H1 (cell line): ENCODE measurements at regions not wholly inside any gene's neighbourhood (a gene's known extent, or its start where the extent isn't known, plus 50 kb on each side); places are given as distances from the start of the nearest gene placed in this dataset.

Experiments
- BCL11A ChIP-seq, 2 experiments: IDR thresholded peaks; one replicate each; pipeline ENCODE4 v1.6.1; 2011; ENCODE audit warnings: low read depth in 2 of 2, low read length in 2 of 2, mild to moderate bottlenecking in 2 of 2
- CBX8 ChIP-seq: fragments of 300-800, 300-1000 bp; sonication (generic); IDR thresholded peaks from 2 replicates; pipeline ENCODE4 v1.7.1; 2016; ENCODE audit warnings: low read depth, low read length, borderline replicate concordance
- EZH2 ChIP-seq: fragments of 200-600 bp; sonication (generic); IDR thresholded peaks from 2 replicates; pipeline ENCODE4 v1.7.1; 2012; ENCODE audit warnings: low read depth, mild to moderate bottlenecking, moderate library complexity, low read length, inconsistent platforms; ENCODE audit not compliant: severe bottlenecking
- FOSL1 ChIP-seq: IDR thresholded peaks from 2 replicates; pipeline ENCODE4 v1.6.1; 2011; ENCODE audit warnings: mild to moderate bottlenecking, low read depth, low read length, moderate library complexity; ENCODE audit not compliant: insufficient read depth
- RNF2 ChIP-seq: fragments of 200-900, 300-1000 bp; sonication (generic); IDR thresholded peaks from 2 replicates; pipeline ENCODE4 v1.7.1; 2016; ENCODE audit warnings: borderline replicate concordance, low read depth, mild to moderate bottlenecking, antibody characterized with exemption, low read length; ENCODE audit not compliant: poor library complexity, severe bottlenecking; ENCODE audit errors: missing control alignments
- TCF12 ChIP-seq: IDR thresholded peaks from 2 replicates; pipeline ENCODE4 v1.6.1; 2011; ENCODE audit warnings: low read depth, mild to moderate bottlenecking, low read length

- no peak for TF ChIP-seq BCL11A (IDR thresholded peaks at IDR 0.05; ENCODE audit: low read depth in 2 of 2, low read length in 2 of 2)
- TF ChIP-seq TCF12: no peak
- no peak for TF ChIP-seq EZH2
- no peak for TF ChIP-seq FOSL1
- TF ChIP-seq CBX8: no peak
- no peak for TF ChIP-seq RNF2
Observed at GRCh38 chr7:17472939-17473338, 174.5 kb downstream of the AHR start (continued).
